IMR-90 (cell line): ENCODE measurements at regions not wholly inside any gene's neighbourhood (a gene's known extent, or its start where the extent isn't known, plus 50 kb on each side); places are given as distances from the start of the nearest gene placed in this dataset.

Experiments used
- ATAC-seq: fragments of 200-7000 bp; cut with Tn5 transposase; 2 replicates; pipeline ENCODE4 v1.9.1; 2020; ENCODE audit warnings: low read depth, mild to moderate bottlenecking, moderate library complexity
- BruUV-seq: library from RNA; stranded (reverse); fragments of 400-500 nt; replicated peaks from 2 replicates; lab custom pipeline; 2021; lab: Mats Ljungman, UMichigan
- CTCF ChIA-PET: fragments of 300-600 bp; formaldehyde crosslinking; extraction: SDS; loops from one replicate; lab custom pipeline; 2021; ENCODE audit warnings: antibody characterized with exemption; lab: Yijun Ruan, JAX
- POLR2A ChIA-PET: fragments of 300-600 bp; sonication (Branson Sonifier 250); formaldehyde crosslinking; loops from one replicate; lab custom pipeline; 2022; ENCODE audit warnings: antibody characterized with exemption; ENCODE audit not compliant: unreplicated experiment; lab: Charles Lee
- DNase-seq: peaks from one replicate; pipeline ENCODE4 v3.0.0; 2013
- H2AFZ ChIP-seq: replicated peaks from 2 replicates; pipeline ENCODE3; 2013; ENCODE audit warnings: low read length, mild to moderate bottlenecking; ENCODE audit not compliant: poor library complexity
- H2AK5ac ChIP-seq: 2 replicates; pipeline ENCODE4 v1.6.1; 2013; ENCODE audit warnings: low read depth, low read length, inconsistent platforms
- H2AK9ac ChIP-seq: replicated peaks from 2 replicates; pipeline ENCODE3; 2013; ENCODE audit warnings: mild to moderate bottlenecking, low read depth, low read length, moderate library complexity; ENCODE audit not compliant: poor library complexity
- H2BK120ac ChIP-seq: 2 replicates; pipeline ENCODE4 v1.6.1; 2013; ENCODE audit warnings: low read depth, low read length, inconsistent platforms
- H2BK15ac ChIP-seq: 3 replicates; pipeline ENCODE4 v1.6.1; 2013; ENCODE audit warnings: low read depth, low read length, inconsistent platforms
- H2BK20ac ChIP-seq: 2 replicates; pipeline ENCODE4 v1.6.1; 2013; ENCODE audit warnings: low read depth, mild to moderate bottlenecking, inconsistent platforms, low read length, moderate library complexity
- H2BK5ac ChIP-seq: 2 replicates; pipeline ENCODE4 v1.6.1; 2013; ENCODE audit warnings: mild to moderate bottlenecking, low read depth, low read length, inconsistent platforms; ENCODE audit not compliant: poor library complexity, severe bottlenecking
- H3K14ac ChIP-seq: replicated peaks from 2 replicates; pipeline ENCODE4 v1.6.1; 2013; ENCODE audit warnings: low read depth, low read length, inconsistent platforms
- H3K18ac ChIP-seq: 2 replicates; pipeline ENCODE4 v1.6.1; 2013; ENCODE audit warnings: low read depth, low read length, control low read depth
- H3K23ac ChIP-seq: 2 replicates; pipeline ENCODE4 v1.6.1; 2013; ENCODE audit warnings: low read depth, low read length, inconsistent platforms
- H3K27ac ChIP-seq: 2 replicates; pipeline ENCODE4 v1.5.1; 2013; ENCODE audit warnings: mild to moderate bottlenecking, control low read depth, low read length; ENCODE audit not compliant: insufficient read depth
- H3K27me3 ChIP-seq: 2 replicates; pipeline ENCODE4 v1.6.1; 2013; ENCODE audit warnings: low read length; ENCODE audit not compliant: control insufficient read depth, insufficient read depth
- H3K36me3 ChIP-seq: 2 replicates; pipeline ENCODE4 v1.6.1; 2013; ENCODE audit warnings: low read length, mixed read lengths; ENCODE audit not compliant: control insufficient read depth, insufficient read depth
- H3K4ac ChIP-seq: 2 replicates; pipeline ENCODE4 v1.6.1; 2013; ENCODE audit warnings: low read depth, low read length, inconsistent platforms
- H3K4me1 ChIP-seq: 2 replicates; pipeline ENCODE4 v1.6.1; 2013; ENCODE audit warnings: low read length, mixed read lengths; ENCODE audit not compliant: control insufficient read depth, insufficient read depth
- H3K4me2 ChIP-seq: 2 replicates; pipeline ENCODE4 v1.6.1; 2013; ENCODE audit warnings: low read depth, mild to moderate bottlenecking, control low read depth, low read length, moderate library complexity
- H3K4me3 ChIP-seq: 2 replicates; pipeline ENCODE4 v1.5.1; 2013; ENCODE audit warnings: low read depth, mild to moderate bottlenecking, control low read depth, low read length, moderate library complexity; ENCODE audit not compliant: insufficient read depth
- H3K56ac ChIP-seq: 2 replicates; pipeline ENCODE4 v1.6.1; 2013; ENCODE audit warnings: low read length, inconsistent platforms; ENCODE audit not compliant: insufficient read depth; ENCODE audit errors: extremely low read depth
- H3K79me1 ChIP-seq, 2 experiments: 2 replicates each; pipeline ENCODE4 v1.6.1; 2013; ENCODE audit warnings: low read length in 2 of 2, inconsistent platforms in 1 of 2, low read depth in 1 of 2
- H3K9ac ChIP-seq: 2 replicates; pipeline ENCODE4 v1.6.1; 2013; ENCODE audit warnings: low read depth, low read length, control low read depth
- H3K9me1 ChIP-seq: 2 replicates; pipeline ENCODE4 v1.6.1; 2013; ENCODE audit warnings: low read length, inconsistent platforms; ENCODE audit not compliant: insufficient read depth
- H3K9me3 ChIP-seq: 2 replicates; pipeline ENCODE4 v1.6.1; 2013; ENCODE audit warnings: low read length; ENCODE audit not compliant: control insufficient read depth, insufficient read depth
- H4K20me1 ChIP-seq: 2 replicates; pipeline ENCODE4 v1.6.1; 2013; ENCODE audit warnings: low read length, inconsistent platforms; ENCODE audit not compliant: insufficient read depth
- H4K5ac ChIP-seq: 2 replicates; pipeline ENCODE4 v1.6.1; 2013; ENCODE audit warnings: mild to moderate bottlenecking, low read depth, low read length, control low read depth
- H4K8ac ChIP-seq, 2 experiments: 2 replicates each; pipeline ENCODE4 v1.6.1; 2013; ENCODE audit warnings: low read depth in 2 of 2, low read length in 2 of 2, control low read depth in 1 of 2, inconsistent platforms in 1 of 2
- H4K91ac ChIP-seq: 2 replicates; pipeline ENCODE4 v1.6.1; 2013; ENCODE audit warnings: low read depth, low read length, inconsistent platforms; ENCODE audit not compliant: insufficient read depth
- BHLHE40 ChIP-seq: fragments of 150-350 bp; IDR thresholded peaks from 2 replicates; pipeline ENCODE4 v1.6.1; 2016; ENCODE audit warnings: mild to moderate bottlenecking, low read depth, low read length
- CEBPB ChIP-seq: IDR thresholded peaks from 2 replicates; pipeline ENCODE4 v1.6.1; 2012; ENCODE audit warnings: low read depth, low read length, improper control_type of control experiment
- FOS ChIP-seq: fragments of 150-350 bp; IDR thresholded peaks from 2 replicates; pipeline ENCODE4 v1.6.1; 2016; ENCODE audit warnings: low read depth, low read length
- MAFK ChIP-seq: IDR thresholded peaks from 2 replicates; pipeline ENCODE4 v1.6.1; 2012; ENCODE audit warnings: low read depth, low read length, improper control_type of control experiment
- MXI1 ChIP-seq: IDR thresholded peaks from 2 replicates; pipeline ENCODE4 v1.6.1; 2012; ENCODE audit warnings: low read depth, mild to moderate bottlenecking, low read length, moderate library complexity, borderline replicate concordance
- NFE2L2 ChIP-seq: fragments of 150-350 bp; IDR thresholded peaks from 2 replicates; pipeline ENCODE4 v1.6.1; 2016; ENCODE audit warnings: low read depth, mild to moderate bottlenecking, low read length
- POLR2A ChIP-seq: IDR thresholded peaks from 2 replicates; pipeline ENCODE4 v1.6.1; 2012; ENCODE audit warnings: mild to moderate bottlenecking, low read depth, low read length
- RAD21 ChIP-seq: IDR thresholded peaks from 2 replicates; pipeline ENCODE4 v1.6.1; 2012; ENCODE audit warnings: low read length, improper control_type of control experiment
- RCOR1 ChIP-seq: IDR thresholded peaks from 2 replicates; pipeline ENCODE4 v1.6.1; 2012; ENCODE audit warnings: mild to moderate bottlenecking, low read length, improper control_type of control experiment; ENCODE audit not compliant: insufficient replicate concordance
- RFX5 ChIP-seq: IDR thresholded peaks from 2 replicates; pipeline ENCODE4 v1.8.0; 2012; ENCODE audit warnings: low read depth, mild to moderate bottlenecking, low read length, moderate library complexity
- SMC3 ChIP-seq: fragments of 150-350 bp; IDR thresholded peaks from 2 replicates; pipeline ENCODE4 v1.6.1; 2016; ENCODE audit warnings: low read depth, mild to moderate bottlenecking, antibody characterized with exemption, low read length, moderate library complexity
- WGBS, 2 experiments: methylation state at CpG; one replicate each; pipeline versions ENCODE4 v1.1.5 to v1.1.7; 2013; ENCODE audit warnings: missing lambda C conversion rate in 2 of 2; ENCODE audit not compliant: insufficient read length in 1 of 2; ENCODE audit errors: extremely low coverage in 2 of 2; 5-methylcytosine and 5-hydroxymethylcytosine counted together
- dilution Hi-C: fragments of 300-500 bp; cut with HindIII; formaldehyde crosslinking; loops from one replicate; pipeline ENCODE4 v1.14.3; 2018; ENCODE audit warnings: low sequenced_read_pairs; ENCODE audit not compliant: unreplicated experiment
- in situ Hi-C: fragments of 300-500 bp; cut with MboI; formaldehyde crosslinking; loops from 3 replicates; pipeline ENCODE4 v1.14.3; 2019; ENCODE audit warnings: low sequenced_read_pairs, inconsistent platforms, mixed read lengths
- intact Hi-C: fragments of 100-400 bp; cut with micrococcal nuclease; formaldehyde crosslinking; loops from 2 replicates; pipeline ENCODE4 v1.10.0; 2022
- TF ChIP-seq, protein P1 (sequence below): fragments of 150-350 bp; IDR thresholded peaks from 2 replicates; pipeline ENCODE4 v1.6.1; 2016; ENCODE audit warnings: low read depth, mild to moderate bottlenecking, low read length, moderate library complexity, borderline replicate concordance
- TF ChIP-seq, protein P2 (sequence below): fragments of 150-350 bp; IDR thresholded peaks from 2 replicates; pipeline ENCODE4 v1.6.1; 2017; ENCODE audit warnings: mild to moderate bottlenecking, antibody characterized with exemption, low read length, low read depth

DNA sequence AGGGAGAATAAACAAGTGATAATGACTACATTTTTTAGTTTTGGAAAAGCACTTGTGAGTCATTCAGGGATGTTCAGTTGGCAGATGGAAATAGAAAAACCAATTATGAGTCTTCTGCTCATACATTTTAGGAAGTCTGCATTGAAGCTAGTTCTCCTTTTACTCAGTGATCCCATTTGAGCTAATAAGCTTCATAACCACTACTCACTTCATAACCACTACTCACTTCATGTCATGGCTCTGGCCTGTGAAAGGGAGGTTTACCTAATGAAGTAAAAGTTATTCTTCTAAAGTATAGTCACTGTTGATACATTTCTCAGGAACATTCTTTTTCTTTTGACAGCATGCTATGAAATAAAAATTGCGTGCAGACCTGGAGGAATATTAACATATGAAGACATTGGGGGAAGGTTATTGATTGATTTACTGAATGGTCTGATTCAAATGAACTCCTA, 948.7 kb downstream of the TSN start:
- Histone ChIP-seq H3K4me2 (no peak overlapping the region), H3K27me3 (no peaks in the 10 kb centered on the region), H2AK5ac (no peak overlapping the region), H3K18ac (no peak overlapping the region), H3K23ac (no peak overlapping the region), H4K8ac (no peak overlapping the region), H3K4ac (no peak overlapping the region), H3K36me3 (no peaks in the 10 kb centered on the region), H2AFZ (no peak overlapping the region), H2BK20ac (no peak overlapping the region), H2BK120ac (no peak overlapping the region), H3K14ac (no peak overlapping the region), H3K27ac (no peak overlapping the region), H3K4me1 (no peaks in the 10 kb centered on the region), H4K91ac (no peak overlapping the region), H3K9ac (no peak overlapping the region), H3K4me3 (no peak overlapping the region), H2AK9ac (no peak overlapping the region), H2BK5ac (no peak overlapping the region), H3K9me1 (no peaks in the 10 kb centered on the region), H3K56ac (no peak overlapping the region), H2BK15ac (no peak overlapping the region), H4K20me1 (no peaks in the 10 kb centered on the region), H3K79me1 (no peaks in the 10 kb centered on the region), H4K5ac (no peak overlapping the region), H3K9me3 (peaks cover 3% of the 10 kb centered on the region; the same call in 1 of the 2 replicates)
- ChIA-PET POLR2A (no interaction called here), CTCF (no interaction called here)
- intact Hi-C loops (no loop called here), in situ Hi-C loops (no loop called here), dilution Hi-C loops (no loop called here)
- DNase-seq (no peak), ATAC-seq (no peak)
- WGBS, 2 experiments = no CpG with 5 or more reads among the region's 1 CpG
- BruUV-seq = no TSS peak
- no peak for TF ChIP-seq RAD21
- TF ChIP-seq RCOR1 = no peak
- no peak for TF ChIP-seq FOS
- no peak for TF ChIP-seq RFX5
- no peak for TF ChIP-seq MAFK
- no peak for TF ChIP-seq POLR2A
- TF ChIP-seq, protein P1, sequence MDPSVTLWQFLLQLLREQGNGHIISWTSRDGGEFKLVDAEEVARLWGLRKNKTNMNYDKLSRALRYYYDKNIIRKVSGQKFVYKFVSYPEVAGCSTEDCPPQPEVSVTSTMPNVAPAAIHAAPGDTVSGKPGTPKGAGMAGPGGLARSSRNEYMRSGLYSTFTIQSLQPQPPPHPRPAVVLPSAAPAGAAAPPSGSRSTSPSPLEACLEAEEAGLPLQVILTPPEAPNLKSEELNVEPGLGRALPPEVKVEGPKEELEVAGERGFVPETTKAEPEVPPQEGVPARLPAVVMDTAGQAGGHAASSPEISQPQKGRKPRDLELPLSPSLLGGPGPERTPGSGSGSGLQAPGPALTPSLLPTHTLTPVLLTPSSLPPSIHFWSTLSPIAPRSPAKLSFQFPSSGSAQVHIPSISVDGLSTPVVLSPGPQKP = no peak
- no peak for TF ChIP-seq CEBPB
- no peak for TF ChIP-seq NFE2L2
- TF ChIP-seq SMC3 = no peak
- TF ChIP-seq, protein P2, sequence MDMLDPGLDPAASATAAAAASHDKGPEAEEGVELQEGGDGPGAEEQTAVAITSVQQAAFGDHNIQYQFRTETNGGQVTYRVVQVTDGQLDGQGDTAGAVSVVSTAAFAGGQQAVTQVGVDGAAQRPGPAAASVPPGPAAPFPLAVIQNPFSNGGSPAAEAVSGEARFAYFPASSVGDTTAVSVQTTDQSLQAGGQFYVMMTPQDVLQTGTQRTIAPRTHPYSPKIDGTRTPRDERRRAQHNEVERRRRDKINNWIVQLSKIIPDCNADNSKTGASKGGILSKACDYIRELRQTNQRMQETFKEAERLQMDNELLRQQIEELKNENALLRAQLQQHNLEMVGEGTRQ = no peak
- no peak for TF ChIP-seq BHLHE40
- no peak for TF ChIP-seq MXI1
